Tibial nerve (tissue), 4 donors: ENCODE measurements at regions not wholly inside any gene's neighbourhood (a gene's known extent, or its start where the extent isn't known, plus 50 kb on each side); places are given as distances from the start of the nearest gene placed in this dataset.

Experiments
- DNase-seq, 2 donors: peaks; one replicate each; pipeline ENCODE4 v3.0.0-alpha.2; 2019; ENCODE audit warnings: low spot score in 2 of 2
- H3K27ac ChIP-seq, 4 donors: fragments of 200-600 bp; sonication (generic) in 3 of 4; one replicate each; pipeline ENCODE4 v1.5.1; 2017 to 2019; ENCODE audit warnings: mild to moderate bottlenecking in 1 of 4
- H3K27me3 ChIP-seq, 2 donors: fragments of 200-600 bp; sonication (generic) in 1 of 2; one replicate each; pipeline versions ENCODE4 v1.5.1 to v1.6.0; 2017 to 2019
- H3K36me3 ChIP-seq, 3 donors: fragments of 200-600 bp; sonication (generic); one replicate each; pipeline ENCODE4 v1.5.1; 2018 to 2019
- H3K4me1 ChIP-seq, 4 donors: fragments of 200-600 bp; sonication (generic) in 3 of 4; one replicate each; pipeline ENCODE4 v1.5.1; 2017 to 2019
- H3K4me3 ChIP-seq, 4 donors: fragments of 200-600 bp; sonication (generic) in 3 of 4; one replicate each; pipeline ENCODE4 v1.5.1; 2017 to 2019; ENCODE audit warnings: mild to moderate bottlenecking in 1 of 4, moderate library complexity in 1 of 4
- H3K9me3 ChIP-seq, 4 donors: fragments of 200-600 bp; sonication (generic) in 3 of 4; one replicate each; pipeline ENCODE4 v1.5.1; 2017 to 2019
- EP300 ChIP-seq, 2 donors: sonication (generic); formaldehyde crosslinking; IDR thresholded peaks; one replicate each; pipeline ENCODE4 v1.6.1; 2017; ENCODE audit warnings: antibody characterized with exemption in 2 of 2, mild to moderate bottlenecking in 1 of 2
- POLR2A ChIP-seq, 2 donors: fragments of 450-650 bp; IDR thresholded peaks; one replicate each; pipeline ENCODE4 v1.6.1; 2017; ENCODE audit warnings: antibody characterized with exemption in 2 of 2, mild to moderate bottlenecking in 2 of 2, moderate library complexity in 2 of 2
- WGBS, 2 donors: methylation state at CpG; one replicate each; pipeline ENCODE4 v1.1.5; 2018; 5-methylcytosine and 5-hydroxymethylcytosine counted together
- TF ChIP-seq, protein P1 (sequence below), 5 experiments: fragments of 200-600 bp in 3 of 5; fragments of 450-650 bp in 2 of 5; sonication (generic) in 3 of 5; IDR thresholded peaks; one replicate each; pipeline ENCODE4 v1.5.1; 2016 to 2019; ENCODE audit warnings: antibody characterized with exemption in 5 of 5, mild to moderate bottlenecking in 3 of 5, moderate library complexity in 2 of 5

DNA sequence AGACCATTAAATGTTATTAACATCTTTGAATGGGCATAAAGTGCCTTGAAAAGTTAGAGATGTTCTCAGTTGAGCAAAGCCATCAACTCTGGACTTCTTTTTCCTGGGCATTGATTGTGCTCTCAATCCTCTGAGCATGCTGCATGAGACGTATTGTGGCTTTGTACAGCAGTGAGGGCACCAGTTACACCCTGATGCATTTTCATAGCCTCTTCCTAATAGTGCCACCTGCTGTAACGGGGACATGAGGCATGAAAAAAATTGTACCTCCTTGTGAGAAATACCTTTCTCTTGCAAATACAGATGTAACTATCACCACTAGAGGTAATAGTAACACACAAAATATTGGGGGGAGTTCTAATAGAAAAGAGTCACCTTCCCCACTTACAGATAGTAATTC lies 697.5 kb downstream of the TMEM182 start:
- Histone ChIP-seq H3K9me3 (no peaks in the 10 kb centered on the region), H3K27me3 (no peaks in the 10 kb centered on the region), H3K27ac (no peak overlapping the region), H3K36me3 (no peaks in the 10 kb centered on the region), H3K4me1 (no peaks in the 10 kb centered on the region), H3K4me3 (no peak overlapping the region)
- no peak for DNase-seq
- WGBS, 2 donors: 43 to 45% methylated on average over 2 of the region's 2 CpGs
- TF ChIP-seq, protein P1, sequence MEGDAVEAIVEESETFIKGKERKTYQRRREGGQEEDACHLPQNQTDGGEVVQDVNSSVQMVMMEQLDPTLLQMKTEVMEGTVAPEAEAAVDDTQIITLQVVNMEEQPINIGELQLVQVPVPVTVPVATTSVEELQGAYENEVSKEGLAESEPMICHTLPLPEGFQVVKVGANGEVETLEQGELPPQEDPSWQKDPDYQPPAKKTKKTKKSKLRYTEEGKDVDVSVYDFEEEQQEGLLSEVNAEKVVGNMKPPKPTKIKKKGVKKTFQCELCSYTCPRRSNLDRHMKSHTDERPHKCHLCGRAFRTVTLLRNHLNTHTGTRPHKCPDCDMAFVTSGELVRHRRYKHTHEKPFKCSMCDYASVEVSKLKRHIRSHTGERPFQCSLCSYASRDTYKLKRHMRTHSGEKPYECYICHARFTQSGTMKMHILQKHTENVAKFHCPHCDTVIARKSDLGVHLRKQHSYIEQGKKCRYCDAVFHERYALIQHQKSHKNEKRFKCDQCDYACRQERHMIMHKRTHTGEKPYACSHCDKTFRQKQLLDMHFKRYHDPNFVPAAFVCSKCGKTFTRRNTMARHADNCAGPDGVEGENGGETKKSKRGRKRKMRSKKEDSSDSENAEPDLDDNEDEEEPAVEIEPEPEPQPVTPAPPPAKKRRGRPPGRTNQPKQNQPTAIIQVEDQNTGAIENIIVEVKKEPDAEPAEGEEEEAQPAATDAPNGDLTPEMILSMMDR (IDR thresholded peaks at IDR 0.05): no peak
- no peak for TF ChIP-seq EP300 (IDR thresholded peaks at IDR 0.05)
- no peak for TF ChIP-seq POLR2A (IDR thresholded peaks at IDR 0.05)

DNA sequence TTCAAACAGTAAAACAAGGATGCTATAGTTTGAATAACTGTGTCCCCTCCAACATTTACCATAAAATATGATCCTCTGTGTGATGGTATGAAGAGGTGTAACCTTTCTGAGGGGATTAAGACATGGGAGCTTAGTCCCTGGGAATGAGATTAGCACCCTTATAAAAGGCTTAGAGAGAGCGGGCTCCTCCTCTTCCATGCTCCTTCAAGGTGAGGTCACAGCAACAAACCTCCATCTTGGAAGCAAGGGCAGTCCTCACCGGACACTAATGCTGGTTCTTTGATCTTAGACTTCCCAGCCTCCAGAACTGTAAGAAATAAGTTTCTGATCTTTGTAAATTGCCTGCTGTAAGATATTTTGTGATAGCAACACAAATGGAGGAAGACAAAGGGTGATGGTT lies 700.3 kb downstream of the TMEM182 start:
- TF ChIP-seq, protein P1 (IDR thresholded peaks at IDR 0.05): no peak
- TF ChIP-seq POLR2A (IDR thresholded peaks at IDR 0.05) (no peak), EP300 (IDR thresholded peaks at IDR 0.05) (no peak)
- H3K27ac ChIP-seq: no peak overlapping the region
- peaks cover 0 to 3% (median 0%) of the 10 kb centered on the region in 4 donors for H3K9me3 ChIP-seq
- H3K4me1 ChIP-seq: no peaks in the 10 kb centered on the region
- H3K36me3 ChIP-seq: no peaks in the 10 kb centered on the region
- WGBS, 2 donors: 84 to 87% methylated on average over 2 of the region's 2 CpGs
- H3K4me3 ChIP-seq: no peak overlapping the region
- H3K27me3 ChIP-seq: no peaks in the 10 kb centered on the region
- DNase-seq: no peak

DNA sequence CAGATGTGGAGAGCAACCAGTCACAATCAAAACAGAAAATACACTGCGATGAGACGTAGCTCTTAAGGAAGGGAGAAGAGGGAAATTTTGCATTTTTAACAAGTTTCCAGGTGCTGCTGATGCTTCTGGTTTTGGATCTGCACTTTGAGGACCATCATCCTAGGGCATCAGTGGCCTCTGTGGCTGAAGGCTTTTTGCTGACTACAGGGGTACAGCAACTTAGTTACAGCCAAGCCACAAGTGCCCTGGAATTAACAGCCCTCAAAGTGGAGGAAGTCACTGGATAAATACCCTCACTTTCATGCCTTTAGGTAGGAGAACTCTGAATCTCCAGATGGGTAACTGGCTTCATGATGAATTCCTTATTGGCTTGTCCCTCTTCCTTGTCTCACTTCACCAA lies 700.9 kb downstream of the TMEM182 start:
- H3K4me1 ChIP-seq: no peaks in the 10 kb centered on the region
- no peak overlapping the region for H3K4me3 ChIP-seq
- DNase-seq: no peak
- TF ChIP-seq EP300 (IDR thresholded peaks at IDR 0.05): no peak
- TF ChIP-seq, protein P1 (IDR thresholded peaks at IDR 0.05): no peak
- TF ChIP-seq POLR2A (IDR thresholded peaks at IDR 0.05): no peak
- H3K9me3 ChIP-seq: peaks cover 0 to 3% (median 0%) of the 10 kb centered on the region in 4 donors
- H3K27ac ChIP-seq: no peak overlapping the region
- H3K27me3 ChIP-seq: no peaks in the 10 kb centered on the region
- H3K36me3 ChIP-seq: no peaks in the 10 kb centered on the region
- 80 to 91% methylated on average over 2 of the region's 2 CpGs for WGBS, 2 donors

DNA sequence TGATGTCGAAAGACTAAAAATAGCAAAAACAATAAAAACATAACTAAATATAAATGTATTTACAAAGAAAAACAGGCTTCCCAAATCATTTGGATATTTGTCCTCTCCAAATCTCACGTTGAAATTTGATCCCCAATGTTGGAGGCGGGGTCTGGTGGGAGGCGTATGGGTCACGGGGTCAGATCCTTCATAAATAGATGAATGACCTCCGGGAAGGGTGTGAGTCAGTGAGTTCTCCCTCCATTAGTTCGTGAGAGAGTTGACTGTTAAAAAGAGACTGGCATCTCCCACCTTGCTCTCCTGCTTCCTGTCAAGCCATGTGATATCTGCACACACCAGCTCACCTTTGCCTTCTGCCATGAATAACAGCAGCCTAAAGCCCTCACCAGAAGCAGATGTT lies 703.0 kb downstream of the TMEM182 start:
- DNase-seq: no peak
- TF ChIP-seq POLR2A (IDR thresholded peaks at IDR 0.05): no peak
- TF ChIP-seq, protein P1 (IDR thresholded peaks at IDR 0.05): no peak
- TF ChIP-seq EP300 (IDR thresholded peaks at IDR 0.05): no peak
- no peak overlapping the region for H3K4me3 ChIP-seq
- no peak overlapping the region for H3K27ac ChIP-seq
- WGBS, 2 donors: 70% methylated on average over 7 of the region's 7 CpGs
- H3K4me1 ChIP-seq: no peaks in the 10 kb centered on the region
- peaks cover 0 to 3% (median 0%) of the 10 kb centered on the region in 4 donors for H3K9me3 ChIP-seq
- no peaks in the 10 kb centered on the region for H3K27me3 ChIP-seq
- no peaks in the 10 kb centered on the region for H3K36me3 ChIP-seq

DNA sequence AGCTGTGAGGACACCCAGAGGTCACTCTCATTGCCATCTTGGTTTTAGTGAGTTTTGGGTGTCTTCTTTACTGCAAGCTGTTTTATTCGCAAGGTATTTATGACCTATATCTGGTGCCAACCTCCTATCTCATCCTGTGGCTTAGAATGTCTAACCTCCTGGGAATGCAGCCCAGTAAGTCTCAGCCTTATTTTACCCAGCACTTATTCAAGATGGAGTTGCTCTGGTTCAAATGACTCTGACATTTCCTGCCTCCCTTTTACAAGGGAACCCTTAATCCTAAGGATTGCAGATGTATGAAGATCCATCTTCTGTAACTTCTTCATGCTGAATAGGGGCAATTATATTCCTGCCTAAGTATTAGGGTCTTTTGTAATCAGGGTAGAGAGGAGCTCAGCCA lies 708.0 kb downstream of the TMEM182 start:
- no peaks in the 10 kb centered on the region for H3K4me1 ChIP-seq
- WGBS, 2 donors: 93 to 94% methylated on average over 1 of the region's 1 CpG
- DNase-seq: no peak
- TF ChIP-seq, protein P1 (IDR thresholded peaks at IDR 0.05): no peak
- TF ChIP-seq POLR2A (IDR thresholded peaks at IDR 0.05) (no peak), EP300 (IDR thresholded peaks at IDR 0.05) (no peak)
- no peak overlapping the region for H3K27ac ChIP-seq
- H3K4me3 ChIP-seq: no peak overlapping the region
- H3K9me3 ChIP-seq: peaks cover 0 to 6% (median 0%) of the 10 kb centered on the region in 4 donors
- no peaks in the 10 kb centered on the region for H3K36me3 ChIP-seq
- no peaks in the 10 kb centered on the region for H3K27me3 ChIP-seq
